Smooth muscle cell (in vitro differentiated cells): ENCODE measurements at regions not wholly inside any gene's neighbourhood (a gene's known extent, or its start where the extent isn't known, plus 50 kb on each side); places are given as distances from the start of the nearest gene placed in this dataset.
"Not testable (repeated sequence)": the region's sequence is repeated elsewhere in the genome, so short reads cannot be mapped to it uniquely, and the experiment has no call there.

ENCODE experiments used
- DNase-seq: peaks from one replicate; lab custom pipeline; 2025; ENCODE audit not compliant: unreplicated experiment; lab: John Stamatoyannopoulos, UW
- H2AFZ ChIP-seq: fragments of 200-600 bp; sonication (generic); 2 replicates; pipeline ENCODE4 v1.6.0; 2016; ENCODE audit warnings: antibody characterized with exemption, low read depth, mild to moderate bottlenecking
- H3F3A ChIP-seq: fragments of 200-600 bp; sonication (generic); 2 replicates; pipeline ENCODE4 v1.6.0; 2017; ENCODE audit warnings: antibody characterized with exemption, low read depth
- H3K27ac ChIP-seq: fragments of 200-600 bp; sonication (generic); 2 replicates; pipeline ENCODE4 v1.5.1; 2016; ENCODE audit warnings: low read depth, mild to moderate bottlenecking
- H3K27me3 ChIP-seq: fragments of 200-600 bp; sonication (generic); 2 replicates; pipeline ENCODE4 v1.6.1; 2016; ENCODE audit warnings: low read depth, mild to moderate bottlenecking
- H3K36me3 ChIP-seq: fragments of 200-600 bp; sonication (generic); 2 replicates; pipeline ENCODE4 v1.5.1; 2016; ENCODE audit warnings: low read depth
- H3K4me1 ChIP-seq: fragments of 200-600 bp; sonication (generic); 2 replicates; pipeline ENCODE4 v1.5.1; 2016; ENCODE audit warnings: low read depth
- H3K4me2 ChIP-seq: fragments of 200-600 bp; sonication (generic); 2 replicates; pipeline ENCODE4 v1.6.0; 2016; ENCODE audit warnings: mild to moderate bottlenecking
- H3K4me3 ChIP-seq: fragments of 200-600 bp; sonication (generic); 2 replicates; pipeline ENCODE4 v1.5.1; 2016; ENCODE audit warnings: mild to moderate bottlenecking
- H3K79me2 ChIP-seq: fragments of 200-600 bp; sonication (generic); 2 replicates; pipeline ENCODE4 v1.6.0; 2016; ENCODE audit warnings: low read depth, mild to moderate bottlenecking
- H3K9ac ChIP-seq: fragments of 200-600 bp; sonication (generic); 2 replicates; pipeline ENCODE4 v1.6.0; 2016; ENCODE audit warnings: low read depth
- H3K9me3 ChIP-seq: fragments of 200-600 bp; sonication (generic); replicated peaks from 2 replicates; pipeline ENCODE4 v1.5.1; 2016; ENCODE audit warnings: low read depth
- H4K20me1 ChIP-seq: fragments of 200-600 bp; sonication (generic); 2 replicates; pipeline ENCODE4 v1.6.0; 2016; ENCODE audit warnings: low read depth
- CTCF ChIP-seq: fragments of 200-600 bp; sonication (generic); IDR thresholded peaks from 2 replicates; pipeline ENCODE4 v1.5.1; 2017; ENCODE audit warnings: borderline replicate concordance, mild to moderate bottlenecking, antibody characterized with exemption; ENCODE audit not compliant: insufficient read depth, poor library complexity, severe bottlenecking
- WGBS: methylation state at CpG from one replicate; pipeline ENCODE4 v1.1.7; 2016; ENCODE audit warnings: low lambda C conversion rate; 5-methylcytosine and 5-hydroxymethylcytosine counted together

GRCh38 chr3:101117980-101118379, 124.8 kb upstream of the ABI3BP start:
- Histone ChIP-seq H3K27me3 (no peaks in the 10 kb centered on the region), H3K9ac (no peak overlapping the region), H2AFZ (no peak overlapping the region), H3F3A (no peaks in the 10 kb centered on the region), H3K36me3 (no peaks in the 10 kb centered on the region), H3K27ac (peak overlapping the region; percentile 35), H3K9me3 (no peaks in the 10 kb centered on the region), H3K4me1 (no peaks in the 10 kb centered on the region), H3K4me2 (no peak overlapping the region), H3K79me2 (no peaks in the 10 kb centered on the region), H3K4me3 (no peak overlapping the region), H4K20me1 (no peaks in the 10 kb centered on the region)
- no peak for DNase-seq
- 58% methylated on average over 2 of the region's 2 CpGs for WGBS
- TF ChIP-seq CTCF: no peak

GRCh38 chr3:101117465-101117864, 124.2 kb upstream of the ABI3BP start:
- no peaks in the 10 kb centered on the region for H3F3A ChIP-seq
- no peak overlapping the region for H2AFZ ChIP-seq
- H3K79me2 ChIP-seq: no peaks in the 10 kb centered on the region
- H3K9ac ChIP-seq: no peak overlapping the region
- H3K27ac ChIP-seq: no peak overlapping the region
- H3K4me2 ChIP-seq: no peak overlapping the region
- H3K9me3 ChIP-seq: no peaks in the 10 kb centered on the region
- no peak for DNase-seq
- no peak for TF ChIP-seq CTCF
- H3K4me3 ChIP-seq: no peak overlapping the region
- no peaks in the 10 kb centered on the region for H3K4me1 ChIP-seq
- H4K20me1 ChIP-seq: no peaks in the 10 kb centered on the region
- H3K36me3 ChIP-seq: no peaks in the 10 kb centered on the region
- H3K27me3 ChIP-seq: no peaks in the 10 kb centered on the region
- WGBS: 70% methylated on average over 3 of the region's 3 CpGs

GRCh38 chr3:101110295-101110694, 117.1 kb upstream of the ABI3BP start:
- not testable (repeated sequence) for H3K9me3 ChIP-seq, H3K36me3 ChIP-seq, H3K79me2 ChIP-seq, H3K27ac ChIP-seq, H3K4me1 ChIP-seq, H3K27me3 ChIP-seq, H3K4me3 ChIP-seq, H3F3A ChIP-seq, H4K20me1 ChIP-seq, DNase-seq, H3K9ac ChIP-seq, H3K4me2 ChIP-seq, H2AFZ ChIP-seq
- 89% methylated on average over 3 of the region's 3 CpGs for WGBS

GRCh38 chr3:101104321-101104720, 111.1 kb upstream of the ABI3BP start:
- Histone ChIP-seq H3K36me3 (no peaks in the 10 kb centered on the region), H3K4me1 (no peaks in the 10 kb centered on the region), H3K27ac (no peak overlapping the region), H3K27me3 (no peaks in the 10 kb centered on the region), H3K4me3 (no peak overlapping the region), H3K79me2 (no peaks in the 10 kb centered on the region), H3K9ac (no peak overlapping the region), H4K20me1 (no peaks in the 10 kb centered on the region), H3F3A (no peaks in the 10 kb centered on the region), H3K4me2 (no peak overlapping the region), H2AFZ (no peak overlapping the region), H3K9me3 (no peaks in the 10 kb centered on the region)
- no peak for TF ChIP-seq CTCF
- no peak for DNase-seq
- WGBS: 90% methylated on average over 1 of the region's 1 CpG
